ENCODE measurements at regions not wholly inside any gene's neighbourhood (a gene's known extent, or its start where the extent isn't known, plus 50 kb on each side); places are given as distances from the start of the nearest gene placed in this dataset.

- no peak for TF ChIP-seq EZH2 (IDR thresholded peaks at IDR 0.05; ENCODE audit: low read depth, low read length, severe bottlenecking)
- TF ChIP-seq JUND (IDR thresholded peaks at IDR 0.05; ENCODE audit: low read length), result no peak
- no peak for TF ChIP-seq SUZ12 (IDR thresholded peaks at IDR 0.05; ENCODE audit: low read length)
- no peak for TF ChIP-seq POLR2A (IDR thresholded peaks at IDR 0.05; ENCODE audit: control extremely low read depth in 1 of 2, low read depth in 2 of 2, low read length in 2 of 2)
- peak in 1 of 3 experiments; percentile 8; a peak in 1 of 4 replicates for TF ChIP-seq CTCF (IDR thresholded peaks at IDR 0.05; ENCODE audit: control extremely low read depth in 1 of 3, insufficient read depth in 1 of 3, low read depth in 1 of 3, low read length in 3 of 3)
- TF ChIP-seq RFX5 (IDR thresholded peaks at IDR 0.05; ENCODE audit: borderline replicate concordance, low read depth, low read length), result no peak
- TF ChIP-seq RXRA (IDR thresholded peaks at IDR 0.05; ENCODE audit: insufficient read depth, low read depth, low read length), result no peak
- no peak for TF ChIP-seq SP4 (IDR thresholded peaks at IDR 0.05; ENCODE audit: low read length)
- TF ChIP-seq ATF2 (IDR thresholded peaks at IDR 0.05; ENCODE audit: low read length), result no peak
Observed at GRCh38 chr2:105593221-105593967, 151.3 kb upstream of the NCK2 start.
